CD4-positive, alpha-beta T cell treated with Interleukin-1 beta for 1 hour (primary cell): ENCODE measurements at regions not wholly inside any gene's neighbourhood (a gene's known extent, or its start where the extent isn't known, plus 50 kb on each side); places are given as distances from the start of the nearest gene placed in this dataset.

ENCODE experiments used
- DNase-seq, 2 donors: peaks; one replicate each; pipeline ENCODE4 v3.0.0-alpha.2; 2020 to 2022

DNA sequence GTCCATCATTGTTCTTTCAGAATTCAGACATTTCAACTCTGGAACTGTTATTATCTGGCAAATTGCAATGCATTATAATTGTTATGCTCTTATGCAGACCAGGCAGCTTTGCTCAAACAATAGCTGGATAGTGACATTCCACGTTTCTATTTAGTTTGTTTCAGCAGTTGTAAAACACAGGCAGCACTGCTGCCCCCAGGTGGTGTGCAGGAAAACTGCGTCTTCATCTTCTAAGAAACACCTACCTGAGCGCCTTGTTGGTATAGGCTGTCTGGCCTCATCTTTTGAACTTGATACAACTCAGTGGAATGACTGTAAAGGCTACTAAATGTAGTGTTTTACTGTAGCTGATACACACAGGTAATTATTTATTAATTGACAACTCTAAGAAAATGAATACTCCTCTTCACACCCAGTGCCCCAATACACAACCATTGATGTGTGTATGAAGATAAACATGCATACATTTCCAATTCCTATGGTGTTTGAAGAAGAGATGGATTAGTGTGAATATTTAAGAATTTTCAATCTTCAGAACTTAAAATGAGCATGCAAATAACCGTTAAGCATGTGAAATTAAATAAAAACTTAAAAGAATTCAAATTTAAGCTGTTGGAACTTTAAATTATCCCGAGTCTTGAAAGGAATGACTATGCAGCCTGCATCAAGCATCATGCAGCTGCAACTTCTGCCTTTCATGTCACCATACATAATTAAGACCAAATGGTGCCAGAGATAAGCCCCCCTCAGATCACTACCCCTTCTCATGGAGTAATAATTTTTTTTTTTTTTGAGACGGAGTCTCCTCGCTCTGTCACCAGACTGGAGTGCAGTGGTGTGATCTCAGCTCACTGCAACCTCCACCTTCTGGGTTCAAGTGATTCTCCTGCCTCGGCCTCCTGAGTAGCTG is 85.6 kb downstream of the CD8B2 start:
- no peak for DNase-seq

DNA sequence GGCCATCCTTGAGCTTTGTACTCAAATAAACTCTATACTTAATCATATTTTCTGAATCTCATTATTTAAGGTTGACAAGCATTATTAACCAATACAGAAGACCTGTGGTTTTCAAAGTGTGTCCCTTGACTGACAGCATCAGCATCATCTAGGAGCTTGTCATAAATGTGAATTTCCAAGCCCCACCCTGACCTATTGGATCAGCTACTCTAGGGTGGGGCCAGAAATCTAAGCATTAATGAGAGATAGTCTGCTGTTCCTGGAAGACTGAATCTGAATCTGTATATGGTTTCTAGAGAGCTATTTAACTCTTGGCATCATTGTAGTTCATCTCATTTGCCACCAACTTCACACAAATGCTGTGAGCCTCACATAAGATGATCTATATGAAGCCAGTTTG is 86.6 kb downstream of the CD8B2 start:
- no peak for DNase-seq

DNA sequence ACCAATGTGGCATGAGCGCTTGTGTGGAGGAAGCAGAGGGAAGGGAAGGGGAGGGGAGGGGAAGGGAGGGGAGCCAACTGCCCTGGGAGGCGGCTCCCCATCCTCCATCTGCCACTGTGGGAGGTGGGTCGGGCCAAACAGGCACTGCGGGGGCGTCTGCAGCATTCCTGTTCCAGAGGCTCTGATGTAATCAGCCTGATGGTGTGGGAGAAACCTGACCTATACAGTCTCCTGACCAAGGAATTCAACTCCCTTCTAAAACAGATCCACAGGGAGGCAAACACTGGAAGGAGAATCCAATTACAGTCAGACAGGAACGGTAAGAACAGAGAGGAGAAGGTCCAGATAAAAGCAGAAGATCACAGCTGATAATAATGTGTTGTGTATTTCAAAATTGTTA is 88.8 kb downstream of the CD8B2 start:
- no peak for DNase-seq

DNA sequence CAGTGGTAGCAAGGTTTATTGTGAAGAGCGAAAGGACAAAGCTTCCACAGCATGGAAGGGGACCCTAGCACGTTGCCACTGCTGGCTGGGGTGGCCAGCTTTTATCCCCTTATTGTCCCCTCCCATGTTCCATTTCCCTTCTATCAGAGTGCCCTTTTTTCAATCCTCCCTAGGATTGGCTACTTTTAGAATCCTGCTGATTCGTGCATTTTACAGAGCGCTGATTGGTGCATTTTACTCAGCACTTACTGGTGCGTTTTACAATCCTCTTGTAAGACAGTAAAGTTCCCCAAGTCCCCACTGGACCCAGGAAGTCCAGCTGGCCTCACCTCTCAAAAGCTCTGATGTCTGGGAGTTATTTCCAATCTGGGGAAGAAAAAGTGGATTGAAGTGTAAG is 90.1 kb downstream of the CD8B2 start:
- DNase-seq: no peak

DNA sequence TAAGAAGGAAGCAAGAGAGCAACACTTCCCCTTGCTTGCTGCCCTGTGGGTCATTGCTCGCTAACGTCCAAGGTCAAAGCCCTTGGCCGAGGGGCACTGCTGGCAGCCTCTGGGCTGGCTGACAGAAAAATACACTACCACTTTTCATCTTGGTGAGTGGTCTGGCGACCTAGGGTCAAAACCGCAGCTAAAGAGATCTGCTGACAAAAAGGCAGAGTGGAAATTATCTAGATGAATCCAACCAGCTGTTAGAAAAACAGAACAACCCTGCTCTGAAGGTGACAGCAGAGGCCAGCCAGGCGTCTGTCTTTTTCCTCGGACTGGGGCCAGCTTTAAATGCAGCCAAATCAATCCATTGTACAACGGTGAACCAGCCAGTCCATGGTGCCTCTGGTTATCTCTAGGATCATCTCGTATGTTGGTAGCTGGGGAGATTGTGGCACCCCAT is 92.6 kb downstream of the CD8B2 start:
- no peak for DNase-seq

DNA sequence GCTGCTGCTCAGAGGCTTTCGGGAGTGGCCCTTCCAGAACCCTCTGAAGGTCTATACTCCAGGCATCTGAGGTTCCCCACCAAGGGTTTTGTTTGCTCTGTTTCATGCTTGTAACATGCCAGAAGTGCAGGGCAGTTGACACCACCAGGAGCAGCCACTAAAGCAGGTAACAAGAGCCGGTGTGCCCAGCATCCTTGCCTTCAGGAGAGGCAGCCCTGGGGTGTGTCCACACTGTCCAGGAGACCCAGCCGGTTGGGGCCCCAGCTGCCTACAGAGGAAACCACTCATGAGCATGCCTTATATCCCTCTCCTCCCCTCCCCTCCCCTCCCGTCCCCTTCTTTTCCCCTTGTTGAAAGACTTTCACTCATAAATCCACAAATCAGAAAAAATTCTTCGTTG is 93.1 kb downstream of the CD8B2 start:
- DNase-seq: no peak

DNA sequence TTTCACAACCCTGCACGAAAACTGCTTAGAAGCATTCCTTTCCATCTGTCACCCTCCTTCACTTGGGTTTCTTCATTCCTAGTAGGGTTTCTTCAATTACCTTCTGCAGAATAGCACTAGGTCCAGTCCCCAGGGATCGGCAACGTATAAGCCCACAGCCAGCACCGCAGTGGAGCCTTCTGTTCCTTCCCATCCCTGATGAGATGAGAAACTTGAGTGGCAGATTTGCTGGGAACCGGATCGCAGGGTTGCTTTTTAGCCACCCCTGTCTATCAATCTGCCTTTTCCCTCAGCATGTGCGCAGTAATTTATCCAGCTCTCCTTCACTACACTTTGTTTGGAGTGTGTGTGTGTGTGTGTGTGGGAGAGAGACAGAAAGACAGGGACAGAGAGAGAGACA is 94.2 kb downstream of the CD8B2 start:
- DNase-seq: no peak

DNA sequence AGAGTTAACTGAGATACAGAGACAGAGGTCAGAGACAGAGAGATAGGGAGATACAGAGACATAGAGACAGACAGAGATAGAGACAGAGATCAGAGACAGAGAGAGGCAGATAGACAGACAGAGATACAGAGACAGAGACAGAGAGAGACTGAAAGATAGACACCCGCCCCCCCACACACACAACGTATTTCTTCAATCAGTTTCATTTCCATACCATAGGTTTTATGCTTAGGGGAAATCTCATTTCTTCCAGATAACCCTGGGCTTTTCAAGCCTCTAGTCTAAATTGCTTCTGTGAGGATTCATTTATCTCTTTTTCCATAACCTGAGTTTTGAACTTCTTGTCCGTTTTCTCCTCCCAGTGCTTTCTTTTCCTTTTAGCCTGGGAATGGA is 94.6 kb downstream of the CD8B2 start:
- no peak for DNase-seq

DNA sequence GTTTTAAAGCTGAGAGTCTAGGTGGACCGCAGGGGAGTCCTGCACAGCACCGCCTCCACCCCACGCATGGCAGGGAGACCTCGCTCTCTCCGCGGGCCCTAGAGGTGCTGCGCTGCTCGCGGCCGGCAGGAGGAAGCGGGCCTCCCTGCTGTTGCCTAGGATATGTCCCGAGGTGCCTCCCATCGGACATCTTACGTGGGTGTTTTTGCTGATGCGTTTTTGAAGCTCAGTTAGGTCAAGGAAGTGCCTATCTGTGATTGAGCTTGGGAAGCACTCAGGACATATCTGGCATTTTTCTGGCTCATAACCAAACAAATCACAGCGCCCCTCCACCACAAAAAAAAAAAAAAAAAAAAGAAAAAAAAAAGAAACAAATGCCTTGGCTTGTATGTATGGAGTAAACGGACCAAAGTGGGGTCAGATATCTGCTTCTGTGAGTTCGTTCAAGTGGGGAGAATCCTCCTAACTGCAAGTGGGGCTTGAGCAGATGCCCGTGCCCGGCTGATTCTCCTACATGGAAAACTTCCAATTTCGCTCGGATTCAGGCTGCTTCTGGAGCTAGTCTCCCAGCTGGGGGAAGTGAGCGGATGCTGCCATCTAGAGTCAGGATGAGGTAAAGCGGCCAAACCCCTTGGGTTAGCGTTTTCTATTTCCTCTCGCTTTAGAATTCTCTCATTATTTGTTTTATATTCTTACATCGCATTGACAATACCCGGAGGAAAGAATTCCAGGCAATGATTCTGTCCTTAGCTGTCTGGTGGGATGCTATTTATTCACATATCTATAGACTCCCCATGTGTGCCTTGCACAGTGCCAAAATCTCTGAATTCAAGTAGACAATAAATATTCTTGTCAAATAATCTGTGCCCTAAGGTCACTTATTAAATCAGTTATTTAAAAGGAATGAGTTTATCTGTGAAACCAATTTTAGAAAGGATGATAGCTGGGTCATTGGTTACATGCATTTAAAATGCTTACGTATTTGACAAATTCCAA is 95.3 kb downstream of the CD8B2 start:
- DNase-seq: peak; percentile 27 to 57

DNA sequence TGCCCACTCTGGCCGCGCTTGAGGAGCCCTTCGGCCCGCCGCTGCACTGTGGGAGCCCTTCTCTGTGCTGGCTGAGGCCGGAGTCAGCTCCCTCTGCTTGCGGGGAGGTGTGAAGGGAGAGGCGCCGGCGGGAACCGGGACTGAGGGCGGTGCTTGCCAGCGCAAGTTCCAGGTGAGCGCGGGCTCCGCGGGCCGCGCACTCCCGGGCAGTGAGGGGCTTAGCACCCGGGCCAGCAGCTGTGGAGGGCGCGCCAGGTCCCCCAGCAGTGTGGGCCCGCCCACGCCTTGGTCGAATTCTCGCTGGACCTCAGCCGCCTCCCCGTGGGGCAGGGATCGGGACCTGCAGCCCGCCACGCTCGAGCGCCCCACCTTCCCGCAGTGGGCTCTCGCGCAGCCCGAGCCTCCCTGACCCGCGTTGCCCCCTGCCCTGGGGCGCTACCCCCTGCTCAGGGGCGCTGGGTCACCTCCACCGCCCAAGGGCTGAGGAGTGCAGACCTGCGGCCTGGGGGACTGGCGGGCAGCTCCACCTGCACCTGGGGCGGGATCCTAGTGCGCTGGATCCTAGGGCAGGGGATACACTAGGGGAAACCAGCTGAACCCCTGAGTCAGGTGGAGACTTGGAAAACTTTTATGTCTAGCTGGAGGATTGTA is 97.3 kb downstream of the CD8B2 start:
- no peak for DNase-seq

DNA sequence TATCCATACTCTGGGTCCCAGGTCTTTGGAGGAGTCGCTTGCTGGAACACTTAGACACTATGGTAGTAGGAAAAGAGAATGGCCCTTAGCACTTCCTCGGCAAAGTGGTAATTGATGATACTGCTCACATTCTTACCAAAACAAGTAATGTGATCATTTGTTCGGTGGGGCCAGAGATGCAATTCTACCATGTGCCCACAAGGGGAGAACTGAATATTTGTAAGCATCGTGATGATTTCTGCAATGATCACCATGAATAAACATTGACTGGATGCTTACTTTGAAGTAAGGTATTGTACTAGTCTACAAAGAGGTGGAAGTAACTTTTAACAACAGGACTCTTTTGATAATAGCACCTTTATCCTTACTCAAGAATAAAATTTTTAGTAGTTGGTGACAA is 109.7 kb downstream of the CD8B2 start:
- DNase-seq: no peak

DNA sequence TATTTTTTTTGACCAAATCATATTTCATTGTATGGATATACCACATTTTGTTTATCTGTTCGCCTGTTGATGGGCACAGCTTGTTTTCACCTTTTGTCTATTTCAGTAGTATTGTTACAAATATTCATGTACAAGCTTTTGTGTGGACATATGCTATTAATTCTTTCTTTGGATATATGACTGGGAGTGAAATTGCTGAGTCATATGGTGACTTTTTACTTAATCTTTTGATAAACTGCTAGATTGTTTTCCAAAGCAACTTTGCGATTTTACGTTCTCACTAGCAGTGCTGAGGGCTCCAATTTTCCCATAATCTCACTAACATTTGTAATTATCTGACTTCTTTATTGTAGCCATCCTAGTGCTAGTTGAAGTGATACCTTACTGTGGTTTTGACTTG is 112.4 kb downstream of the CD8B2 start:
- DNase-seq: no peak

DNA sequence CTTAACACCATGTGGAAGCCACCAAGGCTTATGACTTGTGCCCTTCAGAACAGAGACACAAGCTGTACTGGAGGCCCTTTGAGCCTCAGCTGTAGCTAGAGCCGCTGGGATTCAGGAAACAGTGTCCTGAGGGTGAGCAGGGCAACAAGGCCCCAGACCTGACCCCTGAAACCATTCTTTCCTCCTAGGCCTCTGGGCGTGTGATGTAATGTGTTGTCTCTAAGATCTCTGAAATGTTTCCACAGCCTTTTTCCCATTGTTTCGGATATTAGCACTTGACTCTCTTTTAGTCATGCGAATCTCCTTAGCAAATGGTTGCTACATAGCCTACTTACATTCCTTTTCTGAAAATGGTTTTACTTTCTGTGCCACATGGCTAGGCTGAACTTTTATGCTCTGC is 114.9 kb downstream of the CD8B2 start:
- DNase-seq: no peak

DNA sequence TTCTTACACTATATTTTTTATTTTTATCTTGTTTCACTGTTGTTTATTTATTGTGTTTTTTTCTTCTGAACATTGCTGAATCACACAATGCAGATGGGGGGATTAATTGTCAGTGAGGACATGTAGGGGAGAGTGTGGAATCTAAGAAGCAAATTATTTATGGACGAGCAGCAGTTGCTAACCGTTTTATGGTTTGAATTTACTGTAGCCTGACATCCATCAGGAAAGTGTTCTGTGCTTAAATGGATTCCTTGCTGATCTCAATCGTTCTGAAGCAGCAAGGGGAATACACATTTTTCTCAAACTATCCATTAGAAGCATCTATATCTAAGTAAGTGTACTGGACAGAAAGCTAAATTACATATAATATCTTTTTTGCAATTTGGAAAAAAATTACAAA is 119.5 kb downstream of the CD8B2 start:
- DNase-seq: no peak

DNA sequence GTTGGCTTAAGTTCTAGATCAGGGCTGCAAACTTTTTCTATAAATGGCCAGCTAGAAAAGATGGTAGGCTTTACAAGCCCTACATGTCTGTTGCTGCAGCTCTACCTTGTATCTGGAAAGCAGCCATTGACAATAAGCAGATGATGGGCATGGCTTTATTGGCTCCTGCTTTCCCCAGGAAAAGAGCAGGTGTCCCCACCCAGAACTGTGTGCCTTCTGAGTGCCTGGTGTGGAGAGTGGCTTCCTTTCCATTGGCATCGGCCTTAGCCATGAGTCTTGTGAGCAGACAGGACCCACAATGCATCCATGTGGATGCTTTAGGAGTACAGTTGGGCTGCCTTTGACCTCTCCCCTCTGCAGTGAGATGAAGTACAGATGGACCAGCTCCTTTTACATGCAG is 120.2 kb downstream of the CD8B2 start:
- DNase-seq: no peak

DNA sequence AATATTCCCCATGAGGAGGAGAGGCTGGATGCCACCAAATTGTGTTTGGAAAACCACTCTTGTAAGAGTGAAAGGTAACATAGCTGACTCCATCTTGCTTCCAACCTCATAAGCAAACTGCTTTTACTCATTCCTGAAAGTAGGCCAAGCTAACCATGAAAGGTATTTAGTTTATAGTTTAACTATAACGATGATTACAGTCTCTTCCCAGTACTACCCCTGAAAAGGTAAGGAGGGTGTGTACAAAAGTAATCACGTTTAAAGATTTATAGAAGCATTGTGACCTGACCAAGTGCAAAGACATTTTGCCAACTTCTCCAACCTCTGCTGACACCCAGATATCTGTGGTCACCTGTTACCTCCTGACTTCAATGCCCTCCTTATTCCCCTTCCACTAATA is 122.6 kb downstream of the CD8B2 start:
- DNase-seq: no peak

DNA sequence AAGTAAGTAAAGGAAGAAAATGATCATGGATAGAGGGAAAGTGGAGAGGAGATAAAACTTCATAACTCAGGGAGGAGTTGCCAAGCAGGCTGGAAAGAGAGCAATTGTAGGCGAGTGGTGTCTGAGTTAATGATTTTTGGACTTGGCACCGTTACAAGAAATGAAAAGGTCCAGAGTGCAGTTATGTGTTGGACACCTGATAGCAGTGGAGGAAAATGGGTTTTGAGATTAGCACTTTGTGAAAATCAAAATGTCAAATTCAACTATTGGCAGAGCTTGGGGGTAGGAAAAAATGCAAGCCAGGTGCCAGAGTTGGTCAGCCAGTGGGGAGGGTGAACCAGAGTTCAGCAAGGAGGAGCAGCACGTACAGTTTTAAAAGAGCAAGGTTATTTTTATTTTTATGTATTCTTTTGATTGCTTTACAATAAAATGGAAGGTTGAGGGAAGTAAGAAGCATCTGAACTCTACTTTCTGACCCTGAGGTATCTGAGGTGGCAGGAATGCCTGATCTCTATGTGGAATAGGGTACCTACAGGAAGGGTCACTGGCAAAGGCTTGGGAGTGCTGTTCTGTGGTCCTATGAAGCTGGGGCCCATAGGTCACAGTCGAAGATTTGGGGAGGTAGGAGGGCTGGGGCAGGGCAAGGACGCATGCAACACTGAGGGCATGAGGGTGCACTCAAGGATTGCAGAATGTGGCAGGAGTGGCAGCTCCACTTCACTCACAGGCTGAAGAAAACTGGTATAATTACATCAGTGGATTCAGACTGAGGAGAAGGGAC is 127.5 kb downstream of the CD8B2 start:
- DNase-seq: no peak

DNA sequence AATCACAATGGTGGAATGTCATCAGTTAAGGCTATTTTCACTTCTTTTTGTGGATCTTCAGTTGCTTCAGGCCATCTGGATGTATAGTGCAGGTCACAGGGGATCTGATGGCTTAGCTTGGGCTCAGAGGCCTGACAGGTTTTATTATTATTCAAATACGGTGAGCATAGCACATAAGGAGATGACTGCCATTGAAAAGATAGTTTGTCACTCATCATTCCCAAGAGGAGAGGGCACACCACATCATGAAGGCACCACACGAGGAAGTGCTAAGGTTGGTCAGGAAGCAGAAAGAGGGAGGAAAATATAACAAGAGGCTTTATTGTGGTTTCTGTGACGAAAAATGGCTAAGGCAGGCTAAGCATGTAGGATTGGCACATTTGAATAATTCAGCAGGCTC is 131.4 kb downstream of the CD8B2 start:
- DNase-seq: no peak

DNA sequence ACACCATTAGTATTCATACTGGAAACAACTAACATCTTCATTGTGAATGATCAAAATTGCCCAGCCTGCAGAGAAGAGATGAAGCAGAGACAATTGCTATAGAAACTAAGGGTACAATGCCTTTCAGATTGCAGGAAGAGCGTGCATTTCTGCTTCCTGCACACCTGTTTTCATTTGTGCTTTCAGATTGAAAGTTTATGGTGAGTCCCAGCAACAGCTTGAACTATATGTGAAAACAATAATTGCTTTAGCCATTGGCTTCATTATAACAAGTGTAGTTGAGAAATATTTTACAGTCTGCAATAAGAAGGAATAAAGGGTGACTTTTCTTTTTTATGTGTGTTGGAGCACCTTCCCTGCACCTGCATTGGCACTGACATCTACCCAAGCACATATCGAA is 136.3 kb downstream of the CD8B2 start:
- no peak for DNase-seq

DNA sequence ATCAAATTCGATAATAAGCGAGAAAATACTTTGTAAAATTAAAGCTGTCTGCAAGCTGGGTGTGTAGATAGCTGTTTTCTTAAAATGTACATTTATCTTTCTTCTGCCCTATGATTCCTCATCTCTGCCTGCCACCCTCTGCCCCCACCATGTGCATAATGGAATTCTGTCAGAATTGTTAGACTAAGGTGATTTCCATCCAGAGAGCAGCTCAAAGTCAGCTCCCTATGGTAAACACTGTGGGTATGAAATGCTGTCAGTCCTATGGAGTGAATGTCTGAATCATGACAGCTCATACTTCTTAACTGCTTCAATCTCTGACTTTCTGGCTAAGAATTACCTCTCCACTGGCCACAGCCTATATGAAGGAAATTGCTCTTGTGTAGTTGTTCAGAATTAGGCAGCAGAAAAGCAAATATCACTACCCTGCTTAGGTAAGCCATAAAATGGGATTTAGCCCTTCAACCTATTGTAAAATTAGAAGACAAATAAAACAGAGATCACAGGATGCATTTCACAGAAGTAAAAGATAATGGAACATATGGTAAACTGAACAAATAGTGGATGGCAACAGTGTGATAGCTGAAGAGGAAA is 137.7 kb downstream of the CD8B2 start:
- DNase-seq: no peak

DNA sequence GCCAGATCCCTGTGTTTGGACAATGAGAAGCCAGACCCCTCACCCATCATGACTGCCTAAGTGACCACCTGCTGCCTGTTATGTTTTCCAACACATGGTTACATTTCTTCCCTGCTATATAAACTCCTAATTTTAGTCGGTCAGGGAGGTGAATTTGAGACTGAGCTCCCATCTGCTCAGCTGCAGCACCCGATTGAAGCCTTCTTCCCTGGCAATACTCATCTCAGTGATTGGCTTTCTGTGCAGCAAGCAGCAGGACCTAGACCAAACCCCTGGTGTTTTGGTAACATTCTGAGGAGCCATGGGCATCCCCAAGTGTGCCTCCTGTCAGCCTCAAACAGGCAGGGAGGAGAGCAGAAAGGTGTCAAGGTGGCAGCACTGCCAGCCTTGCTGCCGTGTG is 141.2 kb downstream of the CD8B2 start:
- DNase-seq: no peak

DNA sequence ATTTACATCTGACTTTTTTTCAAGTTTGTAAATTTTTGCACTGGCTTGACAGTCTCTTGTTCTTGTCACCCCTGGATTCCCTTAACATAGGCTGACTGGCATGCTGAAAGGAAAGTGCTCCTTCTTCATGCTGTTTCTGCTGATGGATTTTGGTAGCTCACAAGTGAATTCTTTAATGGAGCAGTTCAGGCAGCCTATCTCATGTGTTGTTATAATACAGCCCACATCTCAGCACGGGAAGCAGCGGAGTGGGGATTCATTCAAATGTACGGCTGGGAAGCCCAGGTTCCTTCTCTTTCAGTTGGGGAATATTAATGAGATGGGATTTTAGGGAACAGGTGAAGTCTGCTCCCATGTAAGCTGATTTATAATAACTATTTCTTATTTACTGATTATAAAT is 142.8 kb downstream of the CD8B2 start:
- DNase-seq: no peak
